NT2/D1 (cell line): ENCODE measurements at regions not wholly inside any gene's neighbourhood (a gene's known extent, or its start where the extent isn't known, plus 50 kb on each side); places are given as distances from the start of the nearest gene placed in this dataset.

Experiments used
- DNase-seq: peaks from one replicate; pipeline ENCODE4 v3.0.0-alpha.2; 2011; ENCODE audit warnings: low read depth, low spot score
- H3K27me3 ChIP-seq: 2 replicates; pipeline ENCODE4 v1.6.0; 2011; ENCODE audit warnings: mild to moderate bottlenecking; ENCODE audit not compliant: insufficient read length, insufficient read depth
- H3K36me3 ChIP-seq: 2 replicates; pipeline ENCODE4 v1.6.1; 2011; ENCODE audit warnings: mild to moderate bottlenecking, low read length, mixed read lengths; ENCODE audit not compliant: insufficient read depth, insufficient read length
- H3K4me1 ChIP-seq: 2 replicates; pipeline ENCODE4 v1.5.1; 2011; ENCODE audit not compliant: insufficient read depth, insufficient read length
- H3K4me3 ChIP-seq: 2 replicates; pipeline ENCODE4 v1.5.1; 2011; ENCODE audit warnings: low read depth; ENCODE audit not compliant: insufficient read length
- H3K9ac ChIP-seq: 2 replicates; pipeline ENCODE4 v1.6.0; 2011; ENCODE audit warnings: low read depth; ENCODE audit not compliant: insufficient read length
- H3K9me3 ChIP-seq: 2 replicates; pipeline ENCODE4 v1.5.1; 2011; ENCODE audit warnings: mild to moderate bottlenecking, low read length; ENCODE audit not compliant: insufficient read depth
- SUZ12 ChIP-seq: IDR thresholded peaks from 2 replicates; pipeline ENCODE4 v1.6.1; 2011; ENCODE audit not compliant: insufficient read length, insufficient read depth; ENCODE audit errors: extremely low read depth
- YY1 ChIP-seq: IDR thresholded peaks from 2 replicates; pipeline ENCODE4 v1.6.1; 2011; ENCODE audit not compliant: insufficient read length, insufficient read depth
- ZNF274 ChIP-seq: IDR thresholded peaks from 2 replicates; pipeline ENCODE4 v1.6.1; 2011; ENCODE audit warnings: mild to moderate bottlenecking, low read depth, low read length

DNA sequence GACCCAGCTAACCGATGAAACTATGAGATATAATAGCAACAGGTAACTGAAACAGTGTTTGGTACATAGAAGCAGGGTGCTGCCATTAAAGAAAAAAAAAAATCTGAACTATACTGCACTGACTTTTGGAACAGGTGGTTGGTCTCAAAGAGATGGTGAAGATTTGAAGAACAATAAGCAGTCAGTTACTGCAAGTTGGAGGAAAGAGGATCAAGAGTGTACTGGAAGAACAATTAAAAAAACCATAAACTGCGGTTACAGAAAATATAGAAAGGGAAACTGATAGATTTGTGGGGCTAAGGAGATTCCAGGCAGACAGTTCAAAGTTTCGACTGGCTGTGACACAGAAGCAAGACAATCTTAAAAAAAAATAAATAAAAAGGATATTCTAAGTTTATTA lies 181.9 kb upstream of the TRAM1L1 start:
- TF ChIP-seq YY1 = no peak
- no peak for TF ChIP-seq SUZ12
- no peak for TF ChIP-seq ZNF274
- Histone ChIP-seq H3K4me3 (no peak overlapping the region), H3K36me3 (no peaks in the 10 kb centered on the region), H3K27me3 (no peaks in the 10 kb centered on the region), H3K4me1 (no peaks in the 10 kb centered on the region), H3K9me3 (no peaks in the 10 kb centered on the region), H3K9ac (no peak overlapping the region)
- DNase-seq = no peak

DNA sequence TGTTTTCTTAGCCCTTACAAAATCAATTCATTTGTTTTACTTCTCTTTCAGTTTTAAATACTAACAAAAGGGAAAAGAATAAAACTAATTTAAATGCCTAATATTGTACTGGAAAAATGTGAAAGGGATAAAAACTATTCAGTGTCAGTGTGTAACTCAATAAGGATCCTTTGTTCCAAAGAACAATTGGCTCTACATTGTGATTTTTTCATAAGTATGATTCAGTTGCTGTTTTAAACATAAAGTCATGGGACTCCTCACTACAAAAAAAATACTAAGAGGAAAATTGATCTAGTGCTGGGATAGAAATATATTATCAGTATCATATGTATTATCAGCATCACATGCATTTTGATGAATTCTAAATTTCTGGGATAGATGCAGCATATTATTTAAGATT lies 199.4 kb upstream of the TRAM1L1 start:
- no peaks in the 10 kb centered on the region for H3K4me1 ChIP-seq
- DNase-seq = no peak
- no peak for TF ChIP-seq YY1
- TF ChIP-seq ZNF274 = no peak
- TF ChIP-seq SUZ12 = no peak
- H3K9ac ChIP-seq = no peak overlapping the region
- H3K4me3 ChIP-seq = no peak overlapping the region
- H3K27me3 ChIP-seq = no peaks in the 10 kb centered on the region
- H3K36me3 ChIP-seq = no peaks in the 10 kb centered on the region
- H3K9me3 ChIP-seq = no peaks in the 10 kb centered on the region

DNA sequence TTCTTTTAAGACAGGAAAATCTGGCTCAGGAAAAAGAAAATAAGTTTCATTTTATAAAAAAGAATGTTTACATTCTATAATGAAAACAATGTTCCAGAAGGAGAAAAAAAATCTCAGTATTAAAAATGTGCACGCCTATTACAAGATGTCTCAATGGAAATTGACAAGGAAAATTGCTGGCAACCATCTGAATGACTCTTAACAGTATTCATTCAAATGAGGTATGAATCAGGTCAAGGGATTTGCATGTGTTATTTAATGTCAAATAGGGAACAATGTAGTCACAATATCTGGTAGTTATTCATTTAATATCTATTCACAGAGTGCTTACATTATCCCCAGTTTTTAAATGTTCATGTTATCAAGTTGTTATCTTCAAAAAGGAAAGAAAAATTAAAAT lies 208.4 kb upstream of the TRAM1L1 start:
- no peak for DNase-seq
- no peaks in the 10 kb centered on the region for H3K4me1 ChIP-seq
- H3K4me3 ChIP-seq = no peak overlapping the region

DNA sequence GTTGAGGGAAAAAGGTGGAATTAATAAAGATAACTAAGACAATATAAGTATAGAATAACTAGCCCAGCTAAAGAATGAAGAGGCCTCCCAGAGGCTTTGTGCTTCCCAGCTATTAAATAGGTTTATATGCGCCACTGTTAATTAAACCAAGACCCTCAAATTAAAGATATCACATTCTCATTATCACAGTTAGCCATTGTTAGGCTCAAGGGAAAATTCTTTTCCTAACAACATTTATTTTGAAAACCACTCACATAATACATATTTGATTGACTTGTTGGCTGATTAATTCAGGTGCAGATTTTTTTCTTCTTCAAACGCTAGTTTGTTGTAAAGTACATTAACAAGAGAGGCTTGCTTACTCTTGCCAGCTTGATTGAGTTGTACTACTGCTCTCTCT lies 216.8 kb upstream of the TRAM1L1 start:
- Histone ChIP-seq H3K36me3 (no peaks in the 10 kb centered on the region), H3K27me3 (no peaks in the 10 kb centered on the region)
- TF ChIP-seq ZNF274 (no peak), SUZ12 (no peak), YY1 (no peak)

More for the DNA sequence above, 208.4 kb upstream of the TRAM1L1 start:
- H3K9ac ChIP-seq = no peak overlapping the region
- TF ChIP-seq SUZ12 = no peak
- no peak for TF ChIP-seq ZNF274
- TF ChIP-seq YY1 = no peak
- H3K27me3 ChIP-seq = no peaks in the 10 kb centered on the region
- no peaks in the 10 kb centered on the region for H3K36me3 ChIP-seq
- no peaks in the 10 kb centered on the region for H3K9me3 ChIP-seq

DNA sequence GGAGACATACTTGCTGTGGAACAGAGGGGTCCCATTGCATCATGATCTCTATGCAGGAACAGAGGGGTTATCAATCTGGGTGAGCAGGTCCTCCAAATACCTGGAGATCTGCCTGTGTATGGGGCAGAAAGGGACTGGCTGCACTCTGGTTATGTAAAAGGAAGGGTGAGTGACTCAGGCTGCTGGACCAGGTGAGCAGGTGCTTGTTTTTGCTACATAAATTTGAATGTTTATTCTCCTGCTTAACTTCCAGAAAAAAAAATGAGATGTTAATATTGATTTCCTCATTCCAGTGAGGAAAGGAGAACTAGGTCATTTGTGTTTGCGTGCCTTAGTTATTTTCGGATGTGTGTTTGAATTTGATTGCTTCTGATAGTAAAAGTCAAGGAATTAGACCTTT lies 225.8 kb upstream of the TRAM1L1 start:
- no peak for DNase-seq
- H3K9ac ChIP-seq = no peak overlapping the region
- H3K9me3 ChIP-seq = no peaks in the 10 kb centered on the region
- H3K4me3 ChIP-seq = no peak overlapping the region
- no peaks in the 10 kb centered on the region for H3K36me3 ChIP-seq
- no peaks in the 10 kb centered on the region for H3K4me1 ChIP-seq
- no peak for TF ChIP-seq SUZ12
- TF ChIP-seq ZNF274 = no peak
- TF ChIP-seq YY1 = no peak
- no peaks in the 10 kb centered on the region for H3K27me3 ChIP-seq

More for the DNA sequence above, 216.8 kb upstream of the TRAM1L1 start:
- H3K9me3 ChIP-seq = no peaks in the 10 kb centered on the region
- H3K4me1 ChIP-seq = no peaks in the 10 kb centered on the region
- H3K9ac ChIP-seq = no peak overlapping the region
- H3K4me3 ChIP-seq = no peak overlapping the region
- no peak for DNase-seq

DNA sequence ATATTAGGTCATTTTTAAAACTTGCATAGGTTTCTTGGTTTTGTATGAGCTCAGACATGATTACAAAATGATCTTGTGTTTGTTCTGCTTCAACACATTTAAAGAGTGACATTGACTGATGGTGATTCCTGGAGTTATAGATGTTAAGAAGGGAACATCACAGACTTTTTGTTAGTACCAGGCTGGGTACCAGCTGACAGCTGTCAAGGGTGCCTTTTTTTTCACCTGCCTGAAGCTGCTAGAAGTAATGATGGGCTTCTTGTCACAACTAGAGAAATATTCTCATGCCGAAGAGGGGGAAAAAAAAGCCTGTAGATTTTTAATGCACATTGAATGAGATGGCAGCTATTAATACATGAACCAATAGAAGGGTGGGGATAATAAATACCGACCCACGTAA lies 226.6 kb upstream of the TRAM1L1 start:
- Histone ChIP-seq H3K27me3 (no peaks in the 10 kb centered on the region), H3K4me1 (no peaks in the 10 kb centered on the region), H3K9ac (no peak overlapping the region), H3K9me3 (no peaks in the 10 kb centered on the region), H3K36me3 (no peaks in the 10 kb centered on the region), H3K4me3 (no peak overlapping the region)
- TF ChIP-seq SUZ12 (no peak), ZNF274 (no peak), YY1 (no peak)
- DNase-seq = no peak

DNA sequence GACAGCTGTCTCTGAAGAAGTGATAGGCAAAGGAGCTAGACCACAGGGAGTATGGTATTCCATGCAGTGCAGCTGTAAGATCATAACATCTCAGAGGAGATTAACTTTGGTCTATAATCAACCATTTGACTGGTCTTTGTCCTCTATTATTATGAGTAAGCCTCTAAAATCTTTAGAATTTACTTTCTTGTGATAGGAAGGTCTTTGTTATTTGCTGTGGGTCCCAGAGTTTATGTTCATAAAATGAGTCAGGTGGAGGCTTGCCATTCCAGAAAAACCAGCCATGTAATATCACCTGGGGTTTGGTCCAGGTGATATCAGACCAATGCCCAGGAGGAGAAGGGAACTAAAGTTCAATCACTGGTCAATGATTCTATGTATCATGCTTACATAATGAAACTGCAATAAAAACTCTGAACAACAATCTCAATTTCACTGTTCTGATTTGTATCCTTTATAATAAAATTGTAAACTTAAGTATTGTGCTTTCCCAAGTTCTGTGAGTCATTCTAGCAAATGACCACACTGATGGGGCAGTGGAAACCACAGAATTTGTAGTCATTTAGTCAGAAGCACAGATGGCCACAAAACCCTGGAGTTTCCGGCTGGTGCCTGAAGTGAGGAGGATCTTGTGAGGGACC lies 239.6 kb upstream of the TRAM1L1 start:
- H3K9ac ChIP-seq = no peak overlapping the region
- H3K9me3 ChIP-seq = no peaks in the 10 kb centered on the region
- TF ChIP-seq SUZ12 (no peak), ZNF274 (no peak), YY1 (no peak)
- no peaks in the 10 kb centered on the region for H3K4me1 ChIP-seq
- no peak for DNase-seq
- H3K27me3 ChIP-seq = no peaks in the 10 kb centered on the region
- H3K36me3 ChIP-seq = no peaks in the 10 kb centered on the region
- no peak overlapping the region for H3K4me3 ChIP-seq
